ENCODE measurements at regions not wholly inside any gene's neighbourhood (a gene's known extent, or its start where the extent isn't known, plus 50 kb on each side); places are given as distances from the start of the nearest gene placed in this dataset.

DNA sequence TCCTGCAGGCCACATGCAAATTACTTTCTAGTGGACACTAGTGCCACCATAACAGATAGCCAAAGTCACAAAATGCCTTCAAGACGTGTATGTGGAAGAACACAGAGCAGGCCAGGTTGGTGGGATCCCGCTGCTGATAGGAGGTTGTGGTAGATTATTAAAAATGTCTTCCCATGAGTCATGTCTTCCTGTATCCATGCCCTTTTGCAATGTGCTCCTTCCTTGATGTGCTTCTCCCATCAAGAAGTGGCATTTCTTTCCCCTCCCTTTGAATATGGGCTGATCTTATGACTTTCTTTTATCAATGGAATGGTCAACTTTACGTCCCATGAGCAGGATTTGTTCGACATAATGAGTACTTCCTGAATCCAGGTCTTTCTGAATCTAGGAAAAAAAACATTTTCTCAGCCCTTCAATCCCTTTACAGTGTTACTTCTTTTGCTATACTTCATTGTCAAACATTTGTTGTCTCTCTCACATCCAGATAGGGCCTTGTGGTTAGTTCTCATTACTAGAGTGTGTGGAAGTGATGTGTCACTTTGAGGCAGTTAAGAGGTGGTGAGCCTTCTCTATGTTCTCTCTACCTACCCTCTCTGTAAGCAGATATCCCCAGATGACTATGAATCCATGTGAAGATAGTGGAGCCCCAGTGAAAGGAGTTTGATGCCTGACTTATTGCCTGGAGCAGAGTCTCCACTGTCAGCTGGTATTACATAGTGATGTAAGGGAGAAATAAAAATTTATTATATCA lies 519.2 kb upstream of the DIPK2B start:
- DNase-seq = no peak

DNA sequence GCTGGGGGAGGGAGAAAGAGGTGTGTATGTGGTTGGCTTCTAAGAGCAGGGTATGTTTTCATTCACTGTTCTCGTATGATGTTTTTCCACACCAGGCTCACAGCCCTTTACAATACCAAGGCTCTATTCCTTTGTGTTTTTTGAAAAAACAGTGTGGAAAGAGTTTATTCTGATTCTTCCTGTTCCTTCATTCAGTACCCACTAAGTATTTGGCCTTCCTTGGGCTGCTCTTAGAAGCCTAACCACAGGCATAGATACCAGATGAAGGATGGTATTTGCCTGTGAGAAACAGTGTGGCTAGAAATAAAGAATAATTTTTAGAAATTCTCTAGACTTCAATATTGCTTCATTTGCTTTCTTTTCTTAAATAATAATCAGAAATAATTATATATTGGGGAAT lies 518.0 kb upstream of the DIPK2B start:
- no peak for DNase-seq

DNA sequence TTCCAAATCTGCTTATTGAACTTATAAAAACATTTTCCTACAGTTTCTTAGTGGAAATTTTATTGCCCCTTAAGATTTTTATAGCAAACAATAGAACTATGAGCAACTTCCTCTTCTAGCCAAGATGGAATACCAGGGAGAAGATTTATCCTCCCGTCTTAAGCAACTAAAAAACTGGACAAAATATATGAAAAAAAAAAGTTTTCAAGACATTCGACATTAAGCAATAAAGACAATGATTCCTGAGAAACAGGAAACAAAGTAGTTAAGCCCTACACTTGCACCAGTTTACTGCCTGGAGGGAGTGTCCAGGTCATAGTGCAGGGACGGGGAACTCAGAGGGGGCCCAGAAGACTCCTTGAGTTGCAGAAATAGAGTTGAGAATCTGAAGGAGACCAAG lies 516.1 kb upstream of the DIPK2B start:
- DNase-seq = no peak

DNA sequence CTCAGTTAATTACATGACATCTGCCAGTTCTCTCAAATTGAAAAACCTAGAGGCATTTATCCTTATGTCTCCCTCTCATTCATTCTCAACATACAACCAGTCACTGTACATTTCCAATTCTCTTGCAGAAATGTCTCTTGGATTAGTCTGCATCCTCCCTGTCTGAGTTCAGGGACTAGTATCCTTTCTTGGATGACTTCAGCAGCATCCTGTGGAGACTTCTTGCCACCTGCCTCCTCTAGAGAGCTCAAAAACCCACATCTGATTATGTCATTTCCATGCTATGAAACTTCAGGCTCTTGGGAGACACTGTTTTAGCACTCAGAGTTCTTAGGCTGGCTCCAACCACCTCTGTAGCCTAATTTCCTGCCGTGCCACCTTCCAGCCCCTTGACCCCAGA lies 515.1 kb upstream of the DIPK2B start:
- DNase-seq = no peak

DNA sequence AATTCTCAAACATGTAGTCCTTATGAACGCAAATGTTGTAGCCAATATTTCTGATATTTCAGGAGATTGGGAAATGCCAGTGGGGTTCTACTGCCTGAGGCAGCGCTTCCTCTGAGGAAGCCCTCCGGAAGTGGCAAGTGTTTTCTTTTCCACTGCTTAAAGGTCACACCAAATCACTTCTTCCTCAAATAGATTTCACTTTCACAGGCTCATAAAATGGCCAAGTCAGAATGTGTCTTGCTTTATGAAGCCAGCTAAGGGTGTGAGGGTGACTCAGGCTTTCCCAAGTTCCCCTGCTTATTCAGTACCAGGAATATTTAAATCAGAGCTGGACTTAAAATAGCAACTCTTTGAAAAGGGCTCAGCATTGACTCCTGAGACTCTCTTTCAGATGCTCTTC lies 514.2 kb upstream of the DIPK2B start:
- no peak for DNase-seq

DNA sequence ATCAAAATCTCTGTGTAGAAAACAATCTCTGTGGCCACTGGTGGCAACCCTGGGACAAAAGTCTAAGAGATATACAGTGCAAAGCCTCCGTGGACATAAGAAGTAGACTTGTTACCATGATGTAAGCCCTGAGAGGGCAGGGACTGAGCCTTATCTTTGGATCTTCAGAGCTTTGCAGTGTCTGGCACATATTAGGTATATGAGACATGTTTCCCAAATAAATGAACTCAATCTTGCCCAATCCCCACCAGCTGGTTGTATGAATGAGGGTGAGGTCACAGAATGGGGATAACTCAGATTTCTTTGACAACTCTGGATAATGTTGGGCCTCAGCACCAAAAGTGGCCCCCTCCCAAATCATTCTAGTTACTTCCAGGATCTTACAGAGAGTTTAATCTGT lies 511.4 kb upstream of the DIPK2B start:
- no peak for DNase-seq

DNA sequence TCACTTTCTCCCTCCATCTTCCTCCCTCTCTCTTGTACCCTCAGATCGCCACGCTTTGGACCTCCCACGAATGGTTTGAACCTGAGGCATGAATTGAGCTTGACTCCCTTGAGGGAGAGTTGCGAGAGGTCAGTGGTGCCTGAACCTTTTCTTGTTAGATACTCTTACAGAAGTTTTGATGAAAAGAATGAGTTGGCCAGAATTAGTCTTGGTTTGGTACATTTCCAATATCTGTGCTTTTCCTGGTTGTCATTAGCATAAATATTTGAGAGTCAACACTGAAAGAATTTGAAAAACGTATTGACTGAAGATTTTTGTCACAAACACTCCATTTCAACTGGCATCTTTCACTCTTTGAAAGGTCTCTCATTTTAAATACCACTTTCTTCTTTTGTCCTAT lies 510.6 kb upstream of the DIPK2B start:
- DNase-seq = no peak

DNA sequence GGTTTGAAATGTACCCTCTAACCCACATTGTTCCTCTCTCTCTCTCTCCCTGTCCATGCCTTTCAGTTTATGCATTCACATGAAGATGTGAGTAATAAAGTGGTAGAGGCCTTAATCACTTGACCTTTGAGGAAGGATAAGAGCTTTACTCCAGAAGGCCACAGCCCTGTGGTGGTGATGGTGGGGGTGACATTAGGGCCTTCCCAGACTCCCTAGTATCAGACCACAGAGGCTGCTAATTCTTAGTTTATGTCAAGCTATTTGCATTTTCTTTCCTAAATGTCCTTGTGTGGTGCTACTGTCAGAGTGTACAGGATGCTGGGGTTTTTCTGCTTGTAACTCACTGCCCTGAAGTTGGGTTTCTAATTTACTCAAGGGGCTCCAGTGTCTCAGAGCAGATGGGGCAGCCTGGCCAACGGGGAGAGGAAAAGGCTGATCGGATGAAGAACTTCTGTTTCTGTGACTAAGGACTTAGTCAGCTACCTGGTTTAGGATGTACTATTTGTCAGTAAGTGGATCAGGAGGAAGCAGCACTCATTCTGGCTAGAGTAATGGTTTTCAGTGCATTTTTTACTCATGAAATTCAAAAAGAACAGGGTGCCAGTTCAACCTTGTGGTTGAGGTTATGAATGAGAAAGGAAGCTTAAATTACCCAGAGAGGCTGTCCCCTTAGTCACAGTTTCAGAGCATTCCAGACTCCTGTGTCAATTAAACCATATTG lies 509.6 kb upstream of the DIPK2B start:
- peak; percentile 56 for DNase-seq

DNA sequence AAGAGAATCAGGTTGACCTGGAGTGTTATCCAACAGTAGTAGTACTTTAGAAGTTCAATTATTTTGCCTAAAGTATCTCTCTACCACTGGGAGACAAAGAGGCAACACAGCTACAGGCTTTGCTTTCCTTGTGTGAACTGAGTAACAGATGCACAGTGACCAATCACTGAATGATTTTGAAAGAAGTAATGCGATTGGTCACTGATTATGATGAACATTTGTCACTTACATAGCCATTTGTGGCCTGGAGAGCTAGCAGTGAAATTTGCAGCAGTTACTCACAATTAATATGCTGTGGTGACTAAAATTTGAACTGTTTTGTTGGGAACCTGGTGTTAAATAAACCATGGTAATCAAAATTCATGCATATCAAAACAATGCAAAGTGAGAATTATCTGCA lies 508.7 kb upstream of the DIPK2B start:
- no peak for DNase-seq

DNA sequence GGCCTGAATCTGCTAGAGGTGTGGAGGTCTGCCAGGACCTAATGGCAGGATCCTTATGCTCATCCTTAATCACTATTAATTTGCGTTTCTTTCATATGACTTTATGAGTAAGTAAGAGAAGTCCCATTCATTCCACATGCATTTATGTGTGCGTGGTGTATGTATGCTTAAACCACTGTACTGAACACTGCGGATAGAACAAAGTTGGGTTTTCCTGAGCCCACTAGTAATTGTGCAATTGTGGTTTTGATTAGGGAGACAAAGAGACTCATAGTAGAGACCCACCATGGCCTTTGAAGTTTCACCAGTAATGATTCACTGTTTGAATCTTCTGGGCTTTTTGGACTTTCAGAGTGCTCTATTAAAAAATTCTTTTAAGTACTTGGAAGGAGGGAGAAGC lies 498.5 kb upstream of the DIPK2B start:
- DNase-seq = no peak

DNA sequence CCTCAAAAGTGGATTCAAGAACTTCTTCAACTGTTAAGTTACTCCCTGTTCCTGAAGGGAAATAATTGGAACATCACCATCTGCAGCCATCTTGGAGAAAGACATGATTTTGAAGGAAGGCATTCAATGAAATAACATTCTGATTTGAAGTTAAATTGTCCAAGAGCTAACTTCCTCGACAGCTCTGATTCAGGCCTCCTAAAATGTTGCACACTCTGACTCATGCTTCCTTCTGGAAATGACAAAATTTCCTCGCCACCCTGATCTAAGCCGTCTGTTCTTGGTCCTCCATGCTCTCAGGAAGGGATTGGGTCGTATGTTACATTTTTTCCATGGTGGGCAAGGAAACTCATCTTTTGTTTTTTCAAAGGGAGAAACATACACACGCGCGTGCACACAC lies 496.9 kb upstream of the DIPK2B start:
- no peak for DNase-seq

DNA sequence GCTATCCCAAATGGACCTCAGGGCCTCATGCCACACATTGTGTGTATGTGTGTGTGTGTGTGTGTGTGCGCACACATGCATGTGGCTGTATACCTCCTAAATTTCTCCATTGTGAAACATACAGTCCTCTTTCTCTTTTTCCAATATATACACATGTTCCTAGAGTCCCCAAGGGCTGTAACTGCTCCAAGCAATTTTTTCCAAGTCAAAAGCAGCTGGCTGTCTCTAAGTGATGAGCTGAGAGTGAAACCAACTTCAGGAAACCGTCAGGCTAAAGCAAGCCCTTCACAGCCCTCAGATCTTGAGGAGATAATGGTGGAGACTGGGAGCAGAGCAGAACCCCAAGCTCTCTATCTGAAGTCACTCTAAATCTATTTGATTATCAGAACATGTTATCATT lies 496.1 kb upstream of the DIPK2B start:
- DNase-seq = no peak

DNA sequence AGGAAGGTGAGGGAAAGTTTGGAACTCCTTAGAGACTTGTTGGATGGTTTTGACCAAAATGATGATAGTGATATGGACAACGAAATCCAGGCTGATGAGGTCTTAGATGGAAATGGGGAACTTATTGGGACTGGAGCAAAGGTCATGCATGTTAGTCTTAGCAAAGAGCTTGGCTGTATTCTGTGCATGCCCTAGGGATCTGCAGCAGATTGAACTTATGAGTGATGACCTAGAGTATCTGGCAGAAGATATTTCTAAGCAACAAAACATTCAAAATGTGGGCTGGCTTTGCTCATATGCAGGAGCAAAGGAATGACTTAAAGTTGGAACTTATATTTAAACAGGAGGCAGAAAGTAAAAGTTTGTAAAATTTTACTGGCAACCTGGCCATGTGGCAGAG lies 489.3 kb upstream of the DIPK2B start:
- DNase-seq = no peak

DNA sequence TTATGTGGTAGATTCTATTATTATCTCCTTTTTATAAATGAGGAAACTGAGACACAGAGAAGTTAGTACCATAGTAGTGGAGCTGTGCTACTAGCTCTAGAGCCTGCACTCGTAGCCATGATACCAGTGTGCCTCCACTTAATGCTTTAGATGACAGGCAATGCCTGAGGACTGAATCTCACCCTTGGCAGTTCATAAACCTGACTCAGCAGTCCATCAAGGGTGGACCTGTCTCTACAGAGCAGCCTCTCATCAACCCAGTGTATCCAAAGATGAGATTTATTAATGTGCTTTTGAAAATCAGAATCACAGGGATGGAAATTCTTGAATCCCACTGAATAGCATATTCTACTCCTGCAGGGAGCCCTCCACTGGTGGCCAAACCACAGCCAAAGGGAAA lies 483.2 kb upstream of the DIPK2B start:
- no peak for DNase-seq

DNA sequence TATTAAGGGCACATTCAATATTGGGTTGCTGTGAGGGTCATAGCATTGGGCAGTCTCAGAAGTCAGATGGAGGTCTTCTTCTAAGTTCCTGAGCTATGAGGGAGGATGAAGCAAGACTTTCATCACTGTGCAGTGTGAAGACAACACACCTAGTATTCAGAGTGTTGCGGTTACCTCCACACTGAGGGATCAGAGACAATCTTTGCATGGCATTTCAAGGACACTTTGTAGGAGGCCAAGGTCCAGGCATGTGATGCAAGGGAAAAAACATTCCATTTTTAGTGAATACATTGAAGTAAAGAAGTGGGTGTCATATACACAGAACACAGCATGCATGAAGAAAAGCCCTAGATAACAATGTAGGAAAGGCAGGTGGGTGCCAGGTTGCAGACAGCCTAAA lies 481.2 kb upstream of the DIPK2B start:
- DNase-seq = no peak

DNA sequence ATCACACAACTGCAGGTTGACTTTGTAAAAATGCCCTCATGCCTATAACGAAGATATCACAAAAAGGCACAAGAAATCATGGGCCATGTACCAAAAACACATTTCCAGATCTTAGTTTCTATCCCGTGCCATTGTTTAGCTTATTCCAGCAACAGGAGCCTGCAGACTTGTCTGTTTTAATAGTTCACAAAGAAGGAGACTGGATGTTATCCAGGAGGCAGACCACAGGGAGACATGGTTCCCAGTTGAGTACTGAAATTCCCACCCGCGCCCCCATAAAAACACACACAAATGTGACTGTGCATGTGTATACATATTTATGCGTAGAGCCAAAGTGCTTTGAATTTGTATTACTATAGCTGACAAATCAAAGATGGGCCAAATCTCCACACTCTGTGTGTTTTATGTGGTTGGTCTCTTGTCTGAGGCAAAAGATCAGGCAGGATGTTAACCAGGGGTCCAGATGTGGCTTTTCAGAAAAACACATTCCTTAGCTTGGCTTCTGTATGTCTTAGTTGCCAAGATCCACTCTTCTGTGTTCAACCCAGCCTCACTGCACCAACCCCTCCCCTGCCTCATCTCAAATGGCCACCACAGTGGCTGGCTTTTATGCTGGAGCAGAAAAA lies 469.2 kb upstream of the DIPK2B start:
- no peak for DNase-seq

DNA sequence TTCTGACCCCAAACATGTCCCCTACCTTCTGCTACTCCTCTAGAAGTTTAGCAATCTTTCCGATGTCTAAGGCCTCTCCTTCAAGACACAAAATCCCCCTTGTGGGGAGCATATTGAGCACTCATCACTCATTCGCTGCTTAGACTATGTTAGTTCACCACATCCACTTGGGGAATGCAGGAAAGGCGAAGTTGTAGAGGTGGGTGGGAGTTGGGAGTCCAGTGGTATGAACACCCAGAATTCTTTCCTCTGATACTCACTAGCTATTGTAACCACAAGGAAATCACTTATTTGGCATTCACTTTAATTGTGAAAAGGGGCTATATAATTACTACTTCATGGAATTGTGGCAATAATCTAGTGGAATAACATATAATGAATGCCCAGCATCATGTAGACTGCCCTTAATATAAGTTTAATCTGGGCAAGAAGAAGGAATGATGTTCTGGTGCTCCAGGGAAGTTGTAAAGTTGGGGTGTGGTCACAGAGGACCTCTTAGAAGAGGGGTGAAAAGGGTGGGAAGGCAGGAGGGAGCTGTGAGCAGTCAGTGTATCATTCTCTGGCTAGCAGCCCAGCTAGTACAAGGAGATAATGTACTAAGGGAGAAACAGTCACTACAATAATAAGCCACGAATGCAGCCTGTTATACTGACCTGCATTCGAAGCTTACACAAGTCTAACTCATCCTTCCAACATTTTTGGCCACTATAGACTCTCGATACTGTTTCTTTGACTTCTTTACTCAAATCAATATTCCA lies 468.2 kb upstream of the DIPK2B start:
- no peak for DNase-seq

DNA sequence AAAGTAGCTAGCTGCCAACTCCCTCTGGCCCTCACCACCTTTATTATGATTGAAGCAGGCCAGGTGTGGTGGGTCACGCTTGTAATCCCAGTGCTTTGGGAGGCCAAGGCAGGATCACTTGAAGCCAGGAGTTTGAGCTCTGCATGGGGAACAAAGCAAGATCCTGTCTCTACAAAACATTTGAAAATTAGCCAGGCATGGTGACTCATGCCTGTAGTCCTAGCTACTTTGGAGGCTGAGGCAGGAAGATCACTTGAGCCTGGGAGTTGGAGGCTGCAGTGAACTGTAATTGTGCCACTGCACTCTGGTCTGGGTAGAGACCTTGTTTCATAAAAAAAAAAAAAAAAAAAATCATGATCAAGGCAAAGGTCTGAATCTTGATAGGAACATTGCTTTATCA lies 467.0 kb upstream of the DIPK2B start:
- no peak for DNase-seq

DNA sequence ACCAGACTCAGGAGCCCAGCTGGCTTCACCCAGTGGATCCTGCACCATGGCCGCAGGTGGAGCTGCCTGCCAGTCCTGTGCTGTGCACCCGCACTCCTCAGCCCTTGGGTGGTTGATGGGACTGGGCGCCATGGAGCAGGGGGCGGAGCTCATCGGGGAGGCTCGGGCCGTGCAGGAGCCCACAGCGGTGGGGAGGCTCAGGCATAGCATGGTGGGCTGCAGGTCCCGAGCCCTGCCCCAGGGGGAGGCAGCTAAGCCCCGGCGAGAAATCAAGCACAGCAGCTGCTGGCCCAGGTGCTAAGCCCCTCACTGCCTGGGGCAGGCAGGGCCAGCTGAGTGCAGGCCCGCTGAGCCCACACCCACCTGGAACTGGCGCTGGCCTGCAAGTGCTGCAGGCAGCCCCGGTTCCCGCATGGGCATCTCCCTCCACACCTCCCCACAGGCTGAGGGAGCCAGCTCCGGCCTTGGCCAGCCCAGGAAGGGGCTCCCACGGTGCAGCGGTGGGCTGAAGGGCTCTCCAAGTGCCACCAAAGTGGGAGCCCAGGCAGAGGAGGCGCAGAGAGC lies 464.1 kb upstream of the DIPK2B start:
- DNase-seq = no peak

DNA sequence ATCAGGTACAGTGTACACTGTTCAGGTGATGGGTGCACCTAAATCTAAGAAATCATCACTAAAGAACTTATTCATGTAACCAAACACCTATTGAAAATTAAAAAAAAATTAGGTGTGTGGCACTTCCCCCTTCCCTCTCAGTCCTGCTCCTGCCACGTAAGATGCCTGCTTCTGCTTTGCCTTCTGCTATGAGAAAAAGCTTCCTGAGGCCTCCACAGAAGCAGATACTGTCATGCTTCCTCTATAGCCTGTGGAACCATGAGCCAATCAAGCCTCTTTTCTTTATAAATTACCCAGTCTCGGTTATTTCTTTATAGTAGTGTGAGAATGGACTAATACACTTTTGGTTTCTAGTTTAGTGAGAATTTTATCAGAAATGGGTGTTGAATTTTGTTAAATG lies 459.8 kb upstream of the DIPK2B start:
- DNase-seq = no peak

DNA sequence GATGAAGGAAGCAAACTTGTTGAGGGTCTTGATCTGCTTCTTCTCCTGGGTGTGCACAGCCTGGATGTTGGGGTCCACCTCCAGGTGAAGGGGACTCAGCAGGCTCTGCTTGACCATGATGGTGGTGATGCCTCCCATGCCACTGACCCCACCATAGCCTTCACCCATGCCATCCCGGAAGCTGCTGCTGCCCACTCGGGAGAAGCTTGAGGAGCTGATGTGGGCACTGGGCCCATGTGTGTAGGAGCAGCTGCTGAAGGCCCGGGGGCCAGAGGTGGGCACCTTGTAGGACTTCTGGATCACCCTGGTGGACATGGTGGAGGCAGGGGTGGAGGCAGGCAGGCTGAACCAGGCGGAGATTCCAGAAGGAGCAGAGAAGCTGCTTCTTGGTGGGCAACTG lies 432.7 kb upstream of the DIPK2B start:
- no peak for DNase-seq

DNA sequence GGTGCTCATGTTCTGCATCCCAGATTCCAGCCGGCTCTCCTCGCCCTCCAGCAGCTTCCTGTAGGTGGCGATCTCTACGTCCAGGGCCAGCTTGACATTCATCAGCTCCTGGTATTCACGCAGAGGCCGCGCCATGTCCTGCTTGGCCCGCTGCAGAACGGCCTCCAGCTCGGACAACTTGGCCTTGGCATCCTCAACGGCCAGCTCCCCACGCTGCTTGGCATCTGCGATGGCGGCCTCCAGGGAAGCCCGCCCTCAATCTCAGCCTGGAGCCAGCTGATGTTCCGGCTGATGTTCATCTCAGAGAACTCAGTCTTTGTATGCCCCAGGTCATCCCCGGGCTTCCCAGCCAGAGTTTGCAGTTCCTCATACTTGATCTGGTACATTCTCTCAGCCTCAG lies 431.8 kb upstream of the DIPK2B start:
- DNase-seq = no peak

DNA sequence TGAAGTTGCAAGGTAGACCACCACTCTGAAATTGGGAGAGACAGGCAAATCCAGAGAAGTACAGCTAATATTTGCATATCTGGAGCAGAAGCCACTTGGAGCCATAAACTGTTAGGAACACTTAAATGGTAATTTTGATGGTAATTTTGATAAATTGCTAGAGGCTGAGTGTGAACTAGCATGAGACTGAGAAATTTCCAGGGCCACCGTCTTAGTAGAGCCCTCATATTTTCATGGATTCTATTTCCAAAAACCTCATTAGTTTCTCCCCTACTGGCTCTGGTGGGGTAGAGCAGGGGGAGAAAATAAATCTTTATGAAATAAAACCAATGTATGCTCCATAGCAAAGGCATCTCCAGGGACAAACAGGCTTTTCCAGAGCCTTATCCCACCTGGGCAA lies 429.4 kb upstream of the DIPK2B start:
- no peak for DNase-seq

Data from GOT3 (cell line).